ENCODE measurements at regions not wholly inside any gene's neighbourhood (a gene's known extent, or its start where the extent isn't known, plus 50 kb on each side); places are given as distances from the start of the nearest gene placed in this dataset.

- TF ChIP-seq, protein P1, sequence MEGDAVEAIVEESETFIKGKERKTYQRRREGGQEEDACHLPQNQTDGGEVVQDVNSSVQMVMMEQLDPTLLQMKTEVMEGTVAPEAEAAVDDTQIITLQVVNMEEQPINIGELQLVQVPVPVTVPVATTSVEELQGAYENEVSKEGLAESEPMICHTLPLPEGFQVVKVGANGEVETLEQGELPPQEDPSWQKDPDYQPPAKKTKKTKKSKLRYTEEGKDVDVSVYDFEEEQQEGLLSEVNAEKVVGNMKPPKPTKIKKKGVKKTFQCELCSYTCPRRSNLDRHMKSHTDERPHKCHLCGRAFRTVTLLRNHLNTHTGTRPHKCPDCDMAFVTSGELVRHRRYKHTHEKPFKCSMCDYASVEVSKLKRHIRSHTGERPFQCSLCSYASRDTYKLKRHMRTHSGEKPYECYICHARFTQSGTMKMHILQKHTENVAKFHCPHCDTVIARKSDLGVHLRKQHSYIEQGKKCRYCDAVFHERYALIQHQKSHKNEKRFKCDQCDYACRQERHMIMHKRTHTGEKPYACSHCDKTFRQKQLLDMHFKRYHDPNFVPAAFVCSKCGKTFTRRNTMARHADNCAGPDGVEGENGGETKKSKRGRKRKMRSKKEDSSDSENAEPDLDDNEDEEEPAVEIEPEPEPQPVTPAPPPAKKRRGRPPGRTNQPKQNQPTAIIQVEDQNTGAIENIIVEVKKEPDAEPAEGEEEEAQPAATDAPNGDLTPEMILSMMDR (conservative IDR thresholded peaks at IDR 0.05; ENCODE audit: low read depth, low read length), result no peak
- TF ChIP-seq CEBPB (IDR thresholded peaks at IDR 0.05; ENCODE audit: low read depth, low read length), result no peak
- no peak for TF ChIP-seq POLR2A (IDR thresholded peaks at IDR 0.05; ENCODE audit: low read depth, low read length)
- TF ChIP-seq, protein P2, sequence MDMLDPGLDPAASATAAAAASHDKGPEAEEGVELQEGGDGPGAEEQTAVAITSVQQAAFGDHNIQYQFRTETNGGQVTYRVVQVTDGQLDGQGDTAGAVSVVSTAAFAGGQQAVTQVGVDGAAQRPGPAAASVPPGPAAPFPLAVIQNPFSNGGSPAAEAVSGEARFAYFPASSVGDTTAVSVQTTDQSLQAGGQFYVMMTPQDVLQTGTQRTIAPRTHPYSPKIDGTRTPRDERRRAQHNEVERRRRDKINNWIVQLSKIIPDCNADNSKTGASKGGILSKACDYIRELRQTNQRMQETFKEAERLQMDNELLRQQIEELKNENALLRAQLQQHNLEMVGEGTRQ (IDR thresholded peaks at IDR 0.05; ENCODE audit: low read depth, low read length), result no peak
- no peak for TF ChIP-seq BHLHE40 (IDR thresholded peaks at IDR 0.05; ENCODE audit: low read depth, low read length)
- TF ChIP-seq RAD21 (IDR thresholded peaks at IDR 0.05; ENCODE audit: low read length), result no peak
- no peak for TF ChIP-seq CHD1 (IDR thresholded peaks at IDR 0.05; ENCODE audit: low read depth, low read length)
- TF ChIP-seq MXI1 (IDR thresholded peaks at IDR 0.05; ENCODE audit: borderline replicate concordance, low read depth, low read length), result no peak
- no peak for TF ChIP-seq NFE2L2 (IDR thresholded peaks at IDR 0.05; ENCODE audit: low read depth, low read length)
- TF ChIP-seq RCOR1 (IDR thresholded peaks at IDR 0.05; ENCODE audit: insufficient replicate concordance, low read length), result no peak
- TF ChIP-seq MAZ (IDR thresholded peaks at IDR 0.05; ENCODE audit: borderline replicate concordance, low read depth, low read length), result no peak
- TF ChIP-seq MAFK (IDR thresholded peaks at IDR 0.05; ENCODE audit: low read depth, low read length), result no peak
Observed at GRCh38 chr10:93223336-93223735, 149.6 kb downstream of the CYP26A1 start.

Data from IMR-90 (cell line).